SK-N-SH (cell line): ENCODE measurements at regions not wholly inside any gene's neighbourhood (a gene's known extent, or its start where the extent isn't known, plus 50 kb on each side); places are given as distances from the start of the nearest gene placed in this dataset.

Source experiments
- CTCF ChIA-PET: fragments of 300-600, 350-600 bp; formaldehyde crosslinking; extraction: SDS; loops from one replicate; lab custom pipeline; 2021; lab: Yijun Ruan, JAX
- POLR2A ChIA-PET: fragments of 350-600 bp; sonication (Branson Sonifier 250); formaldehyde crosslinking; extraction: SDS; loops from one replicate; lab custom pipeline; 2020; ENCODE audit warnings: antibody characterized with exemption, inconsistent platforms; lab: Yijun Ruan, JAX
- DNase-seq: peaks from one replicate; pipeline ENCODE4 v3.0.0; 2012
- H2AFZ ChIP-seq: fragments of 200-600 bp; sonication (generic); 2 replicates; pipeline ENCODE4 v1.8.1; 2016; ENCODE audit warnings: antibody characterized with exemption, mild to moderate bottlenecking, low read depth
- H3F3A ChIP-seq: fragments of 200-600 bp; sonication (generic); replicated peaks from 2 replicates; pipeline ENCODE3; 2016; ENCODE audit warnings: antibody characterized with exemption, mild to moderate bottlenecking; ENCODE audit not compliant: insufficient read depth
- H3K27ac ChIP-seq, 2 experiments: fragments of 200-500 bp in 1 of 2; fragments of 200-600 bp in 1 of 2; sonication (Bioruptor generic) in 1 of 2; sonication (generic), shearing (Covaris generic) in 1 of 2; 2 replicates each; pipeline versions ENCODE4 v1.5.1 to v1.6.1; 2014 to 2016; ENCODE audit warnings: low read depth in 2 of 2, inconsistent platforms in 1 of 2, low read length in 1 of 2, mild to moderate bottlenecking in 1 of 2, mixed read lengths in 1 of 2
- H3K27me3 ChIP-seq: fragments of 200-600 bp; sonication (generic), shearing (Covaris generic); 2 replicates; pipeline ENCODE4 v1.6.1; 2016; ENCODE audit warnings: mixed run types; ENCODE audit not compliant: insufficient read depth
- H3K36me3 ChIP-seq, 2 experiments: fragments of 200-500 bp in 1 of 2; fragments of 200-600 bp in 1 of 2; sonication (Bioruptor generic) in 1 of 2; sonication (generic) in 1 of 2; replicated peaks in 1 of 2; 2 replicates each; pipeline versions ENCODE3 to v1.5.1; 2014 to 2016; ENCODE audit warnings: low read length in 1 of 2, mild to moderate bottlenecking in 1 of 2; ENCODE audit not compliant: insufficient read depth in 2 of 2, control insufficient read depth in 1 of 2
- H3K4me1 ChIP-seq, 2 experiments: fragments of 200-500 bp in 1 of 2; fragments of 200-600 bp in 1 of 2; sonication (Bioruptor generic) in 1 of 2; sonication (generic), shearing (Covaris generic) in 1 of 2; 2 replicates each; pipeline versions ENCODE4 v1.5.1 to v1.6.1; 2014 to 2016; ENCODE audit warnings: low read depth in 1 of 2, low read length in 1 of 2, mixed run types in 1 of 2; ENCODE audit not compliant: insufficient read depth in 2 of 2, control insufficient read depth in 1 of 2
- H3K4me2 ChIP-seq: fragments of 200-600 bp; sonication (generic), shearing (Covaris generic); 2 replicates; pipeline ENCODE4 v1.6.1; 2017; ENCODE audit warnings: mixed run types
- H3K4me3 ChIP-seq, 2 experiments: fragments of 200-500 bp in 1 of 2; fragments of 200-600 bp in 1 of 2; sonication (Bioruptor generic) in 1 of 2; sonication (generic), shearing (Covaris generic) in 1 of 2; 2 replicates each; pipeline versions ENCODE4 v1.5.1 to v1.8.1; 2014 to 2016; ENCODE audit warnings: low read depth in 2 of 2, inconsistent platforms in 1 of 2, low read length in 1 of 2, mild to moderate bottlenecking in 1 of 2, mixed read lengths in 1 of 2, moderate library complexity in 1 of 2
- H3K79me2 ChIP-seq: fragments of 200-600 bp; sonication (generic); 2 replicates; pipeline ENCODE4 v1.8.1; 2017; ENCODE audit warnings: mild to moderate bottlenecking; ENCODE audit not compliant: insufficient read depth
- H3K9ac ChIP-seq: fragments of 200-600 bp; sonication (generic); 2 replicates; pipeline ENCODE4 v1.6.1; 2017; ENCODE audit warnings: mixed run types
- H3K9me2 ChIP-seq: fragments of 200-600 bp; sonication (generic); 2 replicates; pipeline ENCODE4 v1.6.1; 2017; ENCODE audit warnings: mixed run types
- H3K9me3 ChIP-seq: fragments of 200-600 bp; sonication (generic); 2 replicates; pipeline ENCODE4 v1.6.1; 2017; ENCODE audit warnings: mixed run types, mild to moderate bottlenecking, moderate library complexity
- H4K20me1 ChIP-seq: fragments of 200-600 bp; sonication (generic); 2 replicates; pipeline ENCODE4 v1.6.1; 2017; ENCODE audit warnings: mild to moderate bottlenecking, mixed run types; ENCODE audit not compliant: insufficient read depth
- CHD2 ChIP-seq: fragments of 150-350 bp; IDR thresholded peaks from 2 replicates; pipeline ENCODE4 v1.6.1; 2018; ENCODE audit warnings: low read length; ENCODE audit not compliant: partially characterized antibody
- EP300 ChIP-seq, 2 experiments: IDR thresholded peaks; 2 replicates each; pipeline versions ENCODE4 v1.4.0 to v1.6.1; 2012; ENCODE audit warnings: borderline replicate concordance in 1 of 2, low read depth in 1 of 2, low read length in 1 of 2
- EZH2phosphoT487 ChIP-seq: fragments of 200-600 bp; sonication (generic); IDR thresholded peaks from 2 replicates; pipeline ENCODE4 v1.6.1; 2017; ENCODE audit warnings: low read depth, mixed run types, mild to moderate bottlenecking, antibody characterized with exemption, moderate library complexity, borderline replicate concordance
- FOSL2 ChIP-seq: IDR thresholded peaks from 2 replicates; pipeline ENCODE4 v1.4.0; 2012; ENCODE audit warnings: low read depth, mild to moderate bottlenecking, moderate library complexity, borderline replicate concordance
- GATA2 ChIP-seq: sonication (generic); formaldehyde crosslinking; IDR thresholded peaks from 2 replicates; pipeline ENCODE4 v1.5.0; 2020; ENCODE audit warnings: mild to moderate bottlenecking, missing genetic modification reagents
- MEF2A ChIP-seq: IDR thresholded peaks from 2 replicates; pipeline ENCODE4 v1.4.0; 2012; ENCODE audit warnings: low read depth, borderline replicate concordance
- RAD21 ChIP-seq: IDR thresholded peaks from 2 replicates; pipeline ENCODE4 v1.6.1; 2012; ENCODE audit warnings: mild to moderate bottlenecking, low read length
- RCOR1 ChIP-seq: fragments of 150-350 bp; IDR thresholded peaks from 2 replicates; pipeline ENCODE4 v1.6.1; 2017; ENCODE audit warnings: antibody characterized with exemption, low read length
- RXRA ChIP-seq: IDR thresholded peaks from 2 replicates; pipeline ENCODE4 v1.4.0; 2012; ENCODE audit warnings: low read depth, mild to moderate bottlenecking, borderline replicate concordance
- TAF1 ChIP-seq: IDR thresholded peaks from 2 replicates; pipeline ENCODE4 v1.6.1; 2012; ENCODE audit warnings: low read depth, mild to moderate bottlenecking, low read length, moderate library complexity, borderline replicate concordance
- TEAD4 ChIP-seq: IDR thresholded peaks from 2 replicates; pipeline ENCODE4 v1.4.0; 2012; ENCODE audit warnings: mild to moderate bottlenecking, borderline replicate concordance; ENCODE audit not compliant: insufficient read depth
- WGBS: methylation state at CpG from one replicate; pipeline ENCODE4 v1.1.6; 2017; ENCODE audit warnings: low lambda C conversion rate; 5-methylcytosine and 5-hydroxymethylcytosine counted together
- TF ChIP-seq, protein P1 (sequence below): fragments of 200-600 bp; sonication (generic); IDR thresholded peaks from 2 replicates; pipeline ENCODE4 v1.6.1; 2017; ENCODE audit warnings: antibody characterized with exemption, mild to moderate bottlenecking, moderate library complexity
- TF ChIP-seq, protein P2 (sequence below): fragments of 150-350 bp; IDR thresholded peaks from 2 replicates; pipeline ENCODE4 v1.6.1; 2016; ENCODE audit warnings: mild to moderate bottlenecking, low read depth, low read length
- TF ChIP-seq, protein P3 (sequence below): IDR thresholded peaks from 2 replicates; pipeline ENCODE4 v1.4.0; 2012; ENCODE audit warnings: low read depth
- TF ChIP-seq, protein P4 (sequence below): IDR thresholded peaks from 2 replicates; pipeline ENCODE4 v1.4.0; 2012; ENCODE audit warnings: low read depth, borderline replicate concordance

DNA sequence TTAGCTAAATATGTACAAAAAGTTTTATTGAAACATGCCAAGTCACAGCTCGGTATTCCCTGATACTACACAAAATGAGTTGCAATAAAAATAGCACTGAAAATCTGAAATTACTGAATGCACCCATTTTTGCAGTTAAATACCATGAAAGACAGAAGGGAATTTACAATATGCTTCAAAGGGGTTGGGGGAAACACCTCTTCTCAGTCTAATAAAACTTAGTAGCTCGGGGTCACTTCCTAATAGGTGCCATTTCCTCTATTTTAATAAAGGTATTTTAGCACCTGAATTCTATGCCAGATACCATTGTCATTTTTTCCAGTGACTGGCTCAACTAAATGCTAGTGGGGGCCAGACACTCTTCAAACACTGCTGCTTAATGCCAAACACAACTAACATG lies 204.1 kb upstream of the MEF2C start:
- Histone ChIP-seq H3K4me3 (no peak overlapping the region), H3K4me2 (no peak overlapping the region), H3K9ac (no peak overlapping the region), H3K9me3 (no peaks in the 10 kb centered on the region), H3K79me2 (no peaks in the 10 kb centered on the region), H3K36me3 (no peaks in the 10 kb centered on the region), H3K9me2 (no peaks in the 10 kb centered on the region), H3K27me3 (no peaks in the 10 kb centered on the region), H3K4me1 (no peaks in the 10 kb centered on the region; a peak in 2 of 4 replicates), H2AFZ (no peak overlapping the region), H3K27ac (no peak overlapping the region), H4K20me1 (no peaks in the 10 kb centered on the region), H3F3A (no peaks in the 10 kb centered on the region)
- no peak for DNase-seq
- 38% methylated on average over 2 of the region's 2 CpGs for WGBS
- TF ChIP-seq MEF2A: no peak
- TF ChIP-seq TAF1: no peak
- no peak for TF ChIP-seq RXRA
- TF ChIP-seq GATA2 (CRISPR knock-in tag): no peak
- TF ChIP-seq, protein P1, sequence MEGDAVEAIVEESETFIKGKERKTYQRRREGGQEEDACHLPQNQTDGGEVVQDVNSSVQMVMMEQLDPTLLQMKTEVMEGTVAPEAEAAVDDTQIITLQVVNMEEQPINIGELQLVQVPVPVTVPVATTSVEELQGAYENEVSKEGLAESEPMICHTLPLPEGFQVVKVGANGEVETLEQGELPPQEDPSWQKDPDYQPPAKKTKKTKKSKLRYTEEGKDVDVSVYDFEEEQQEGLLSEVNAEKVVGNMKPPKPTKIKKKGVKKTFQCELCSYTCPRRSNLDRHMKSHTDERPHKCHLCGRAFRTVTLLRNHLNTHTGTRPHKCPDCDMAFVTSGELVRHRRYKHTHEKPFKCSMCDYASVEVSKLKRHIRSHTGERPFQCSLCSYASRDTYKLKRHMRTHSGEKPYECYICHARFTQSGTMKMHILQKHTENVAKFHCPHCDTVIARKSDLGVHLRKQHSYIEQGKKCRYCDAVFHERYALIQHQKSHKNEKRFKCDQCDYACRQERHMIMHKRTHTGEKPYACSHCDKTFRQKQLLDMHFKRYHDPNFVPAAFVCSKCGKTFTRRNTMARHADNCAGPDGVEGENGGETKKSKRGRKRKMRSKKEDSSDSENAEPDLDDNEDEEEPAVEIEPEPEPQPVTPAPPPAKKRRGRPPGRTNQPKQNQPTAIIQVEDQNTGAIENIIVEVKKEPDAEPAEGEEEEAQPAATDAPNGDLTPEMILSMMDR: no peak
- no peak for TF ChIP-seq TEAD4
- no peak for TF ChIP-seq EP300 (IDR thresholded peaks at IDR 0.05; ENCODE audit: borderline replicate concordance in 1 of 2, low read depth in 1 of 2, low read length in 1 of 2)
- ChIA-PET POLR2A (no interaction called here), CTCF (interaction anchor here (1.1 kb wide), 1 partner anchor 9 kb away, joined by 3 read pairs; no protein-coding TSS in a partner anchor)

DNA sequence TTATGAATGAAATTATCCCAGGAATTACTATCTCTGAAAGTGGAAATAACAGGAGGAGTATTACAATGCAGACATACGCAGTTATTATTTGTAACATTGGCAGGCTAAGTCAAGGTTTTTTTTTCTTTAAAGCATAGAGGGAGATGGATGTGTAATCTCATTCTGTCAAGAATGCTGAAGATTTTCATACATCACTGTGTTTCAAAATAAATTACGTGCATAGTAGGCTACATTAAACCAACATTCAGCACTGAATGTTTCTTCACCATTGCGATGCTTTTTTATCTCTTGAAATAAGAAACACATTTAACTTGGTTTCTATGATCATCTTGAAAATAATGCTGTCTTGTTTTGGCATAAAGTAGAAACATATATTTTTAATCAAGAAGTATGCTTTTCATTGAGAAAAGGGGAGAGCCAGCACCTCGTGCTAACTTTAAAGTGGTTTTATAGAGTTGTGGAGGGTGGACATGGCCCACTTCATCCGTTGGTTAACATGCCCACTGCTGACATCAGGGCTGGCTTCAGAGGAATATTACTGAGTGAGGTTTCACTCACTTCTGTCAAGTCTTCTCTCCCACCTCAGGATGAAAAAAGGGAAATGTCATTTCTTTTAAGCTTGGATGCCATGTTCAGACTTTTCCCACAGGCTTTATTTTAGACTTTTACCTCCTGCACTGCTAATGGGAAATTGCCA lies 203.6 kb upstream of the MEF2C start:
- Histone ChIP-seq H3K4me2 (no peak overlapping the region), H3F3A (no peaks in the 10 kb centered on the region), H3K9me2 (no peaks in the 10 kb centered on the region), H3K36me3 (no peaks in the 10 kb centered on the region), H3K4me1 (no peaks in the 10 kb centered on the region; a peak in 2 of 4 replicates), H3K4me3 (no peak overlapping the region), H3K9ac (no peak overlapping the region), H3K9me3 (no peaks in the 10 kb centered on the region), H3K27me3 (no peaks in the 10 kb centered on the region), H2AFZ (no peak overlapping the region), H4K20me1 (no peaks in the 10 kb centered on the region), H3K27ac (no peak overlapping the region), H3K79me2 (no peaks in the 10 kb centered on the region)
- POLR2A ChIA-PET: no interaction called here
- CTCF ChIA-PET: interaction anchor here (1.1 kb wide), 1 partner anchor 9 kb away, joined by 3 read pairs; no protein-coding TSS in a partner anchor
- DNase-seq: no peak
- TF ChIP-seq, protein P2, sequence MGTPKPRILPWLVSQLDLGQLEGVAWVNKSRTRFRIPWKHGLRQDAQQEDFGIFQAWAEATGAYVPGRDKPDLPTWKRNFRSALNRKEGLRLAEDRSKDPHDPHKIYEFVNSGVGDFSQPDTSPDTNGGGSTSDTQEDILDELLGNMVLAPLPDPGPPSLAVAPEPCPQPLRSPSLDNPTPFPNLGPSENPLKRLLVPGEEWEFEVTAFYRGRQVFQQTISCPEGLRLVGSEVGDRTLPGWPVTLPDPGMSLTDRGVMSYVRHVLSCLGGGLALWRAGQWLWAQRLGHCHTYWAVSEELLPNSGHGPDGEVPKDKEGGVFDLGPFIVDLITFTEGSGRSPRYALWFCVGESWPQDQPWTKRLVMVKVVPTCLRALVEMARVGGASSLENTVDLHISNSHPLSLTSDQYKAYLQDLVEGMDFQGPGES: no peak
- TF ChIP-seq RAD21 (no peak), EZH2phosphoT487 (no peak), FOSL2 (no peak), GATA2 (CRISPR knock-in tag) (no peak), RCOR1 (no peak), CHD2 (no peak)
- TF ChIP-seq, protein P3, sequence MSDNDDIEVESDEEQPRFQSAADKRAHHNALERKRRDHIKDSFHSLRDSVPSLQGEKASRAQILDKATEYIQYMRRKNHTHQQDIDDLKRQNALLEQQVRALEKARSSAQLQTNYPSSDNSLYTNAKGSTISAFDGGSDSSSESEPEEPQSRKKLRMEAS: no peak
- TF ChIP-seq, protein P4, sequence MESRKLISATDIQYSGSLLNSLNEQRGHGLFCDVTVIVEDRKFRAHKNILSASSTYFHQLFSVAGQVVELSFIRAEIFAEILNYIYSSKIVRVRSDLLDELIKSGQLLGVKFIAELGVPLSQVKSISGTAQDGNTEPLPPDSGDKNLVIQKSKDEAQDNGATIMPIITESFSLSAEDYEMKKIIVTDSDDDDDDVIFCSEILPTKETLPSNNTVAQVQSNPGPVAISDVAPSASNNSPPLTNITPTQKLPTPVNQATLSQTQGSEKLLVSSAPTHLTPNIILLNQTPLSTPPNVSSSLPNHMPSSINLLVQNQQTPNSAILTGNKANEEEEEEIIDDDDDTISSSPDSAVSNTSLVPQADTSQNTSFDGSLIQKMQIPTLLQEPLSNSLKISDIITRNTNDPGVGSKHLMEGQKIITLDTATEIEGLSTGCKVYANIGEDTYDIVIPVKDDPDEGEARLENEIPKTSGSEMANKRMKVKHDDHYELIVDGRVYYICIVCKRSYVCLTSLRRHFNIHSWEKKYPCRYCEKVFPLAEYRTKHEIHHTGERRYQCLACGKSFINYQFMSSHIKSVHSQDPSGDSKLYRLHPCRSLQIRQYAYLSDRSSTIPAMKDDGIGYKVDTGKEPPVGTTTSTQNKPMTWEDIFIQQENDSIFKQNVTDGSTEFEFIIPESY: no peak
- TF ChIP-seq, all 33 proteins: peak for 0
- WGBS: 47% methylated on average over 5 of the region's 5 CpGs
